Mesenchymal stem cell (in vitro differentiated cells and primary cell): ENCODE measurements at regions not wholly inside any gene's neighbourhood (a gene's known extent, or its start where the extent isn't known, plus 50 kb on each side); places are given as distances from the start of the nearest gene placed in this dataset.
"Not testable (repeated sequence)": the region's sequence is repeated elsewhere in the genome, so short reads cannot be mapped to it uniquely, and the experiment has no call there.

Experiments
- DNase-seq: peaks from one replicate; pipeline ENCODE4 v3.0.0-alpha.2; 2013
- H2AFZ ChIP-seq: one replicate; pipeline ENCODE4 v1.6.1; 2013; ENCODE audit warnings: low read depth, mild to moderate bottlenecking, control low read depth, inconsistent platforms, low read length, moderate library complexity
- H2AK5ac ChIP-seq: 2 replicates; pipeline ENCODE4 v1.6.1; 2013; ENCODE audit warnings: low read length, moderate library complexity, mild to moderate bottlenecking, inconsistent platforms; ENCODE audit not compliant: severe bottlenecking
- H2BK120ac ChIP-seq: one replicate; pipeline ENCODE4 v1.6.1; 2013; ENCODE audit warnings: low read depth, mild to moderate bottlenecking, inconsistent platforms, low read length, moderate library complexity
- H2BK12ac ChIP-seq, 2 experiments: one replicate each; pipeline ENCODE4 v1.6.1; 2013; ENCODE audit warnings: inconsistent platforms in 2 of 2, low read length in 2 of 2, mild to moderate bottlenecking in 2 of 2, moderate library complexity in 2 of 2, control low read depth in 1 of 2
- H2BK15ac ChIP-seq: one replicate; pipeline ENCODE4 v1.6.1; 2013; ENCODE audit warnings: mild to moderate bottlenecking, low read depth, inconsistent platforms; ENCODE audit not compliant: poor library complexity, severe bottlenecking
- H2BK5ac ChIP-seq: 2 replicates; pipeline ENCODE4 v1.6.1; 2013; ENCODE audit warnings: low read depth, mild to moderate bottlenecking, low read length, control low read depth, inconsistent platforms; ENCODE audit not compliant: poor library complexity, severe bottlenecking
- H3K14ac ChIP-seq, 2 experiments: one replicate each; pipeline ENCODE4 v1.6.1; 2013; ENCODE audit warnings: inconsistent platforms in 2 of 2, low read length in 2 of 2, control low read depth in 1 of 2, mild to moderate bottlenecking in 1 of 2, moderate library complexity in 1 of 2
- H3K18ac ChIP-seq, 2 experiments: one replicate each; pipeline ENCODE4 v1.6.1; 2013; ENCODE audit warnings: inconsistent platforms in 2 of 2, low read length in 2 of 2, control low read depth in 1 of 2, low read depth in 1 of 2, mild to moderate bottlenecking in 1 of 2
- H3K23ac ChIP-seq, 2 experiments: one replicate each; pipeline ENCODE4 v1.6.1; 2013; ENCODE audit warnings: inconsistent platforms in 2 of 2, low read length in 2 of 2, mild to moderate bottlenecking in 2 of 2, moderate library complexity in 2 of 2, control low read depth in 1 of 2
- H3K27ac ChIP-seq: 2 replicates; pipeline ENCODE4 v1.5.1; 2013; ENCODE audit warnings: mild to moderate bottlenecking, moderate library complexity, low read length, control low read depth, inconsistent platforms; ENCODE audit not compliant: poor library complexity, severe bottlenecking
- H3K27me3 ChIP-seq, 2 experiments: 2 replicates each; pipeline versions ENCODE4 v1.6.1 to v1.7.0; 2013; ENCODE audit warnings: low read length in 2 of 2, mild to moderate bottlenecking in 2 of 2, moderate library complexity in 2 of 2, control low read depth in 1 of 2, inconsistent platforms in 1 of 2; ENCODE audit not compliant: control insufficient read depth in 1 of 2, insufficient read depth in 1 of 2
- H3K36me3 ChIP-seq, 2 experiments: 2 replicates each; pipeline versions ENCODE4 v1.6.1 to v1.7.0; 2013; ENCODE audit warnings: low read length in 2 of 2, control low read depth in 1 of 2, inconsistent platforms in 1 of 2, low read depth in 1 of 2, mild to moderate bottlenecking in 1 of 2; ENCODE audit not compliant: insufficient read depth in 2 of 2, control insufficient read depth in 1 of 2
- H3K4ac ChIP-seq, 2 experiments: one replicate each; pipeline ENCODE4 v1.6.1; 2013; ENCODE audit warnings: inconsistent platforms in 2 of 2, low read length in 2 of 2, mild to moderate bottlenecking in 2 of 2, moderate library complexity in 2 of 2, control low read depth in 1 of 2, low read depth in 1 of 2
- H3K4me1 ChIP-seq: 2 replicates; pipeline ENCODE4 v1.6.1; 2013; ENCODE audit warnings: low read depth, low read length, control low read depth; ENCODE audit not compliant: control insufficient read depth, insufficient read depth
- H3K4me2 ChIP-seq: 2 replicates; pipeline ENCODE4 v1.6.1; 2013; ENCODE audit warnings: low read length, mild to moderate bottlenecking, inconsistent platforms; ENCODE audit not compliant: poor library complexity, severe bottlenecking
- H3K4me3 ChIP-seq, 2 experiments: 2 replicates each; pipeline versions ENCODE4 v1.5.1 to v1.7.0; 2013; ENCODE audit warnings: low read length in 2 of 2, mild to moderate bottlenecking in 2 of 2, control low read depth in 1 of 2, low read depth in 1 of 2; ENCODE audit not compliant: insufficient read depth in 1 of 2
- H3K79me1 ChIP-seq: replicated peaks from 2 replicates; pipeline ENCODE4 v1.6.1; 2013; ENCODE audit warnings: mild to moderate bottlenecking, control low read depth, low read length, inconsistent platforms; ENCODE audit not compliant: poor library complexity, severe bottlenecking
- H3K9ac ChIP-seq: 2 replicates; pipeline ENCODE4 v1.7.0; 2013; ENCODE audit warnings: mild to moderate bottlenecking, low read length, moderate library complexity
- H3K9me3 ChIP-seq: 2 replicates; pipeline ENCODE4 v1.7.0; 2013; ENCODE audit warnings: mild to moderate bottlenecking, low read length; ENCODE audit not compliant: control insufficient read depth
- H4K8ac ChIP-seq: one replicate; pipeline ENCODE4 v1.6.1; 2013; ENCODE audit warnings: inconsistent platforms, mild to moderate bottlenecking, low read length, moderate library complexity
- H4K91ac ChIP-seq: one replicate; pipeline ENCODE4 v1.6.1; 2013; ENCODE audit warnings: mild to moderate bottlenecking, low read length, inconsistent platforms
- WGBS: methylation state at CpG from one replicate; pipeline ENCODE4 v1.1.7; 2013; ENCODE audit warnings: mixed read lengths; 5-methylcytosine and 5-hydroxymethylcytosine counted together

DNA sequence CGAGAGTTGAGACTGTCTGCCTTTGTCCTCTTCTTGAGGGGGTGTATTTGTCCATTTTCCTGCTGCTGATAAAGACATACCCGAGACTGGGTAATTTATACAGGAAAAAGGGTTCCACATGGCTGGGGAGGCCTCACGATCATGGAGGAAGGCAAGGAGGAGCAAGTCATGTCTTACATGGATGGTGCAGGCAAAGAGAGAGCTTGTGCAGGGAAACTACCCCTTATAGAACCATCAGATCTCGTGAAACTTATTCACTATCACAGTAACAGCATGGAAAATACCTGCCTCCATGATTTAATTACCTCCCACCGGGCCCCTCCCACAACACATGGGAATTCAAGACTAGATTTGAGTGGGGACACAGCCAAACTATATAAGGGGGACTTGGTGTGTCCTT lies 338.2 kb upstream of the TNRC6C start:
- H3K4me1 ChIP-seq = no peaks in the 10 kb centered on the region
- H2BK15ac ChIP-seq = no peak overlapping the region
- H3K4ac ChIP-seq = no peak overlapping the region
- H2BK12ac ChIP-seq = no peak overlapping the region
- no peak overlapping the region for H3K23ac ChIP-seq
- no peaks in the 10 kb centered on the region for H3K79me1 ChIP-seq
- H3K4me2 ChIP-seq = no peak overlapping the region
- H3K14ac ChIP-seq = no peak overlapping the region
- no peak overlapping the region for H3K18ac ChIP-seq
- H3K4me3 ChIP-seq = no peak overlapping the region
- H3K9me3 ChIP-seq = no peaks in the 10 kb centered on the region
- H3K36me3 ChIP-seq = no peaks in the 10 kb centered on the region
- H2AFZ ChIP-seq = no peak overlapping the region
- no peak overlapping the region for H4K8ac ChIP-seq
- no peak overlapping the region for H3K27ac ChIP-seq
- no peak overlapping the region for H2BK5ac ChIP-seq
- DNase-seq = no peak
- 63% methylated on average over 4 of the region's 5 CpGs for WGBS
- no peak overlapping the region for H2BK120ac ChIP-seq
- H3K27me3 ChIP-seq = peaks cover 4 to 7% of the 10 kb centered on the region in 2 experiments
- H2AK5ac ChIP-seq = peak overlapping the region; percentile 37
- H4K91ac ChIP-seq = no peak overlapping the region
- H3K9ac ChIP-seq = no peak overlapping the region

DNA sequence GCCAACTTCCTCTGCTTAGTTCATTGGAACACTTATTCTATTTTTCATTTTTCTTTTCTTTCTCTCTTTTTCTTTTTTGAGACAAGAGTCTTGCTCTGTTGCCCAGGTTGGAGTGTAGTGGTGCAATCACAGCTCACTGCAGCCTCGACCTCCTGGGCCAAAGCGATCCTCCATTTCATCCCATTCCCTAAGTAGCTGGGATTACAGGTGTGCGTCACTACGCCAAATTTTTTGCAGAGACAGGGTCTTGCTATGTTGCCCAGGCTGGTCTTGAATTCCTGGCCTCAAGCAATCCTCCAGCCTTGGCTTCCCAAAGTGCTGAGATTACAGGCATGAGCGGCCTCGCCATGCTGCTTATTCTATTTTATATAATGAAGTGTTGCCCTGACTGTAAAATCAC lies 336.4 kb upstream of the TNRC6C start:
- DNase-seq, H3K4me3 ChIP-seq, H3K14ac ChIP-seq, H4K91ac ChIP-seq, H2BK120ac ChIP-seq, H2BK12ac ChIP-seq, H2BK5ac ChIP-seq, H2AK5ac ChIP-seq, H3K36me3 ChIP-seq, H3K4ac ChIP-seq, H3K18ac ChIP-seq, H3K4me1 ChIP-seq, H3K9me3 ChIP-seq, H4K8ac ChIP-seq, H3K27me3 ChIP-seq, H3K27ac ChIP-seq, H3K4me2 ChIP-seq, H3K9ac ChIP-seq, H3K79me1 ChIP-seq, H3K23ac ChIP-seq, H2BK15ac ChIP-seq, H2AFZ ChIP-seq: not testable (repeated sequence)
- WGBS = 90% methylated on average over 4 of the region's 6 CpGs

DNA sequence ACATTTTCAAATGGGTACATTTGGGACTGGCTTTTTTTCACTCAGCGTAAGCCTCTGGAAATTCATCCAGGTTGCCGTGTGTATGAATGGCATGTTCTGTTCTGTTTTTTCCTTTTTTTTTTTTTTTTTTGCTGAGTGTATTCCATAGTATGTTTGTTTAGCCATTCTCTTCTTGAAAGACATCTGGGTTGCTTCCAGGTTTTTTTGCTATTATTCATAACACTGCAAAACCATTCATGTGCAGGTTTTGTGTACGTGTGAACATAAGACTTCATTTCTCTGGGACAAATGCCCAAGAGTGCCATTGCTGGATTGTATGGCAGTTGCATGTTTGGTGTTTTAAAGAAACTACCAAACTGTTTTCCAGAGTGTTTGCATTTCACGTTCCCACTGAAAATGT lies 335.9 kb upstream of the TNRC6C start:
- DNase-seq = no peak
- H2BK15ac ChIP-seq = no peak overlapping the region
- H2AFZ ChIP-seq = no peak overlapping the region
- H2BK120ac ChIP-seq = no peak overlapping the region
- no peak overlapping the region for H2AK5ac ChIP-seq
- WGBS = 90% methylated on average over 3 of the region's 4 CpGs
- no peak overlapping the region for H3K4ac ChIP-seq
- no peak overlapping the region for H3K14ac ChIP-seq
- no peak overlapping the region for H4K91ac ChIP-seq
- H3K79me1 ChIP-seq = no peaks in the 10 kb centered on the region
- no peak overlapping the region for H3K18ac ChIP-seq
- no peak overlapping the region for H3K9ac ChIP-seq
- H2BK5ac ChIP-seq = no peak overlapping the region
- no peak overlapping the region for H4K8ac ChIP-seq
- no peaks in the 10 kb centered on the region for H3K4me1 ChIP-seq
- peaks cover 14% of the 10 kb centered on the region for H3K9me3 ChIP-seq
- H3K27me3 ChIP-seq = peaks cover 2 to 3% of the 10 kb centered on the region in 2 experiments
- H2BK12ac ChIP-seq = no peak overlapping the region
- H3K27ac ChIP-seq = no peak overlapping the region
- H3K4me3 ChIP-seq = no peak overlapping the region
- no peaks in the 10 kb centered on the region for H3K36me3 ChIP-seq
- no peak overlapping the region for H3K4me2 ChIP-seq
- no peak overlapping the region for H3K23ac ChIP-seq

DNA sequence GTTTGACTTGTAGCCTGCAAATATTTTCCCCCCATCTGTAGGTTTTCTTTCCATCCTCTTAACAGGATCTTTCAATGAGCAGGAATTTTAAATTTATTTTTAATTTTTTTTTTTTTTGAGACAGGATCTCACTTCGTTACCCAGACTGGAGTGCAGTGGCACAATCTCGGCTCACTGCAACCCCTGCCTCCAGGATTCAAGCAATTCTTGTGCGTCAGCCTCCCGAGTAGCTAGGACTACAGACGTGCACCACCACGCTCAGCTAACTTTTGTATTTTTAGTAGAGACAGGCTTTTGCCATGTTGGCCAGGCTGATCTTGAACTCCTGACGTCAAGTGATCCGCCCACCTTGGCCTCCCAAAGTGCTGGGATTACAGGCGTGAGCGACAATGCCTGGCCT lies 335.2 kb upstream of the TNRC6C start:
- 88% methylated on average over 9 of the region's 10 CpGs for WGBS
- not testable (repeated sequence) for H2BK15ac ChIP-seq, H3K36me3 ChIP-seq, H3K4me1 ChIP-seq, H3K27ac ChIP-seq, H3K18ac ChIP-seq, H2AFZ ChIP-seq, H2BK120ac ChIP-seq, H3K27me3 ChIP-seq, H2BK5ac ChIP-seq, H2BK12ac ChIP-seq, H3K4me3 ChIP-seq, H3K9ac ChIP-seq, H4K91ac ChIP-seq, H2AK5ac ChIP-seq, DNase-seq, H3K14ac ChIP-seq, H3K23ac ChIP-seq, H3K79me1 ChIP-seq, H3K4ac ChIP-seq, H4K8ac ChIP-seq, H3K4me2 ChIP-seq
- H3K9me3 ChIP-seq = peaks cover 18% of the 10 kb centered on the region
